PC-9 (cell line): ENCODE measurements at regions not wholly inside any gene's neighbourhood (a gene's known extent, or its start where the extent isn't known, plus 50 kb on each side); places are given as distances from the start of the nearest gene placed in this dataset.

Experiments used
- BruUV-seq: library from RNA; stranded (reverse); fragments of 400-500 nt; replicated peaks from 2 replicates; lab custom pipeline; 2021; lab: Mats Ljungman, UMichigan
- CTCF ChIA-PET: fragments of 300-600 bp; sonication (Branson Sonifier 250); formaldehyde crosslinking; loops from one replicate; lab custom pipeline; 2022; ENCODE audit warnings: antibody characterized with exemption; lab: Charles Lee
- POLR2A ChIA-PET: fragments of 300-600 bp; sonication (Branson Sonifier 250); formaldehyde crosslinking; loops from one replicate; lab custom pipeline; 2022; ENCODE audit warnings: antibody characterized with exemption; ENCODE audit not compliant: unreplicated experiment; lab: Charles Lee
- DNase-seq, 2 experiments: peaks; one replicate each; pipeline versions ENCODE4 v3.0.0 to v3.0.0-alpha.2; 2015 to 2022; ENCODE audit warnings: mixed read lengths in 1 of 2
- H2AFZ ChIP-seq: fragments of 200-600 bp; sonication (generic); 2 replicates; pipeline ENCODE4 v1.8.1; 2017; ENCODE audit warnings: antibody characterized with exemption
- H3F3A ChIP-seq: fragments of 200-600 bp; sonication (generic); 2 replicates; pipeline ENCODE4 v1.8.1; 2017; ENCODE audit warnings: antibody characterized with exemption, mild to moderate bottlenecking, low read depth; ENCODE audit not compliant: insufficient read depth
- H3K27ac ChIP-seq: fragments of 200-600 bp; sonication (generic); 2 replicates; pipeline ENCODE4 v1.6.1; 2016; ENCODE audit warnings: mixed run types
- H3K27me3 ChIP-seq: fragments of 200-600 bp; sonication (generic); 2 replicates; pipeline ENCODE4 v1.6.1; 2016; ENCODE audit warnings: low read depth, mixed run types; ENCODE audit not compliant: insufficient read depth
- H3K36me3 ChIP-seq: fragments of 200-600 bp; sonication (generic); 2 replicates; pipeline ENCODE4 v1.6.1; 2016; ENCODE audit warnings: low read depth, mixed run types
- H3K4me1 ChIP-seq: fragments of 200-600 bp; sonication (generic); replicated peaks from 2 replicates; pipeline ENCODE4 v1.6.1; 2016; ENCODE audit warnings: mixed run types; ENCODE audit not compliant: insufficient read depth
- H3K4me2 ChIP-seq: fragments of 200-600 bp; sonication (generic); 2 replicates; pipeline ENCODE4 v1.6.1; 2017; ENCODE audit warnings: mixed run types
- H3K4me3 ChIP-seq: fragments of 200-600 bp; sonication (generic); 2 replicates; pipeline ENCODE4 v1.6.1; 2016; ENCODE audit warnings: mixed run types
- H3K79me2 ChIP-seq: fragments of 200-600 bp; sonication (generic); 2 replicates; pipeline ENCODE4 v1.6.1; 2017; ENCODE audit warnings: low read depth, mixed run types
- H3K9me2 ChIP-seq: fragments of 200-600 bp; sonication (generic); 2 replicates; pipeline ENCODE4 v1.8.1; 2017; ENCODE audit warnings: mild to moderate bottlenecking; ENCODE audit not compliant: insufficient read depth
- H3K9me3 ChIP-seq: fragments of 200-600 bp; sonication (generic); 2 replicates; pipeline ENCODE4 v1.8.1; 2016; ENCODE audit warnings: low read depth; ENCODE audit not compliant: insufficient read depth
- H4K20me1 ChIP-seq: fragments of 200-600 bp; sonication (generic); 2 replicates; pipeline ENCODE4 v1.8.1; 2017; ENCODE audit not compliant: insufficient read depth
- EZH2 ChIP-seq: fragments of 200-600 bp; sonication (generic); IDR thresholded peaks from 2 replicates; pipeline ENCODE4 v1.8.0; 2017; ENCODE audit warnings: antibody characterized with exemption, low read depth
- intact Hi-C: fragments of 100-400 bp; cut with micrococcal nuclease; formaldehyde crosslinking; loops from one replicate; pipeline ENCODE4 v1.10.0; 2022; ENCODE audit not compliant: unreplicated experiment
- TF ChIP-seq, protein P1 (sequence below): fragments of 200-600 bp; sonication (generic); conservative IDR thresholded peaks from 2 replicates; pipeline ENCODE4 v1.6.1; 2017; ENCODE audit warnings: mixed run types, antibody characterized with exemption, mild to moderate bottlenecking, moderate library complexity

DNA sequence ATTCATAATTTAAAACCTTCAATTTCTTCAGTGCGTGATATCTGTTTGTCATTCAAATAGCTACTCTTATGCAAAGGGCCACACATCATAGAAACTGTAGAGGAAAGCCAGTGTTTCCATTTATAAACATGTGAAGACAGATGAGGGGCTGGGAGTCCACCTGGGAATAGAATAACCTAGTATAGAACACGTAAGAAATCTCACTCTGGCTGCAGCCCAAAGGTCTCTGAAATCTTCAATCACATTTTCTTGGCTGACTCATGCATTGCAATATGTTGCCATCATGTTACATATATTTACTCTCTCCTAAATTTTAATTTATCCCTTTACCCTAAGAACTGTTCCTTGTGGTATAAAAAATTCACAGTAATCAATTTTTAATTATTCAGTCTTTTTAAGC, 123.2 kb downstream of the ELOVL4 start:
- no TSS peak for BruUV-seq
- Histone ChIP-seq H3K9me3 (no peaks in the 10 kb centered on the region), H3K27me3 (no peaks in the 10 kb centered on the region), H2AFZ (no peak overlapping the region), H3K4me1 (no peaks in the 10 kb centered on the region), H4K20me1 (no peaks in the 10 kb centered on the region), H3F3A (no peaks in the 10 kb centered on the region), H3K27ac (no peak overlapping the region), H3K79me2 (no peaks in the 10 kb centered on the region), H3K4me3 (no peak overlapping the region), H3K9me2 (no peaks in the 10 kb centered on the region), H3K4me2 (no peak overlapping the region), H3K36me3 (no peaks in the 10 kb centered on the region)
- DNase-seq = no peak
- ChIA-PET CTCF (no interaction called here), POLR2A (interaction anchor here (0.6 kb wide), 1 partner anchor 1782 kb away, joined by 6 read pairs; no protein-coding TSS in a partner anchor)
- no peak for TF ChIP-seq EZH2
- intact Hi-C loops = no loop called here

DNA sequence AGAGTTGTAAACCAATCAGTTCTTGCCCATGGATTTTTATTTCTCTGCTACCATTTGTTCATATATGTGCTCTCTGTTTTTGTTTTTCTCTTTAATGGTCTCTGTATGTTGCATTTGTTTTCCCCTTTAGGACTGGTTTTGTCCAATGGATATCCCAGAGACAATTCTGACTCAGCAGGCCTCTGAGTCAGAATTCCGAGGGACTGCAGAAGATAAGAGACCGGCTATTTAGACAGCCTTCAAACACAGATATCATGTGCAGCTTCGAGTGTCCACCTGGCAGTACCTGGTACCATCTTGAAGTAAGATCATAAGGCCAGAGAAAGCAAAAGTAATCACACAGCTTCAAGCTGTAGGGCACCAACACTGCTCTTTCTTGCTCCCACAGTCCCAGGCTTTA, 125.5 kb downstream of the ELOVL4 start:
- Histone ChIP-seq H3K27me3 (no peaks in the 10 kb centered on the region), H3K79me2 (no peaks in the 10 kb centered on the region), H3K4me3 (no peak overlapping the region), H3F3A (no peaks in the 10 kb centered on the region), H3K27ac (no peak overlapping the region), H3K4me1 (no peaks in the 10 kb centered on the region), H4K20me1 (no peaks in the 10 kb centered on the region), H3K4me2 (no peak overlapping the region), H3K9me2 (no peaks in the 10 kb centered on the region), H3K9me3 (no peaks in the 10 kb centered on the region), H2AFZ (no peak overlapping the region), H3K36me3 (no peaks in the 10 kb centered on the region)
- intact Hi-C loops = no loop called here
- ChIA-PET POLR2A (interaction anchor here (0.6 kb wide), 1 partner anchor 117 kb away, joined by 7 read pairs; no protein-coding TSS in a partner anchor), CTCF (no interaction called here)
- TF ChIP-seq, protein P1, sequence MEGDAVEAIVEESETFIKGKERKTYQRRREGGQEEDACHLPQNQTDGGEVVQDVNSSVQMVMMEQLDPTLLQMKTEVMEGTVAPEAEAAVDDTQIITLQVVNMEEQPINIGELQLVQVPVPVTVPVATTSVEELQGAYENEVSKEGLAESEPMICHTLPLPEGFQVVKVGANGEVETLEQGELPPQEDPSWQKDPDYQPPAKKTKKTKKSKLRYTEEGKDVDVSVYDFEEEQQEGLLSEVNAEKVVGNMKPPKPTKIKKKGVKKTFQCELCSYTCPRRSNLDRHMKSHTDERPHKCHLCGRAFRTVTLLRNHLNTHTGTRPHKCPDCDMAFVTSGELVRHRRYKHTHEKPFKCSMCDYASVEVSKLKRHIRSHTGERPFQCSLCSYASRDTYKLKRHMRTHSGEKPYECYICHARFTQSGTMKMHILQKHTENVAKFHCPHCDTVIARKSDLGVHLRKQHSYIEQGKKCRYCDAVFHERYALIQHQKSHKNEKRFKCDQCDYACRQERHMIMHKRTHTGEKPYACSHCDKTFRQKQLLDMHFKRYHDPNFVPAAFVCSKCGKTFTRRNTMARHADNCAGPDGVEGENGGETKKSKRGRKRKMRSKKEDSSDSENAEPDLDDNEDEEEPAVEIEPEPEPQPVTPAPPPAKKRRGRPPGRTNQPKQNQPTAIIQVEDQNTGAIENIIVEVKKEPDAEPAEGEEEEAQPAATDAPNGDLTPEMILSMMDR = no peak
- no peak for TF ChIP-seq EZH2
- no peak for DNase-seq
- no TSS peak for BruUV-seq

DNA sequence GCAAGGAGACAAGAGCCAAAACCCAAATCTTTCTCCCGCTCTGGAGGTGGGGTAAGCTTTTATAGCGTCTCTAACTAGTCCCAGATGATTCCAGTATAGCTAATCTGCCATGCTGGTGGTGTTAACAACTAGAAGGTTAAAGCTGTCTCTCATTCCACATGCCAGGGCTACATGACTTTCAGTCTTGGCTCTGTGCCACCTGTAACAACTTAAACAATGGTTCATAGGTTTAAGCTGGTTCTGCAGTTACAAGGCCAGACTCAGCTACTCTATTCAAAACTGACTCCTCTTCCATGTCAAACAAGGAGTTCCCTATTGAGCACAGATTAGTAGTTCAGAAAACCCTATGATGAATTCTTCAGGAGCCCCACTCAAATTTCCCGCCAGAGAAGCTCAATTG, 128.9 kb downstream of the ELOVL4 start:
- intact Hi-C loops = loop anchor here (10.0 kb wide), 1 partner anchor 744 kb away; the partner anchor contains the start of gene PHIP
- no peak overlapping the region for H3K4me3 ChIP-seq
- H3K4me2 ChIP-seq = no peak overlapping the region
- H3K36me3 ChIP-seq = no peaks in the 10 kb centered on the region
- no peak for TF ChIP-seq EZH2
- TF ChIP-seq, protein P1 = no peak
- DNase-seq = no peak
- H3K4me1 ChIP-seq = no peaks in the 10 kb centered on the region
- H4K20me1 ChIP-seq = no peaks in the 10 kb centered on the region
- no peaks in the 10 kb centered on the region for H3K9me3 ChIP-seq
- POLR2A ChIA-PET = no interaction called here
- CTCF ChIA-PET = no interaction called here
- no peaks in the 10 kb centered on the region for H3F3A ChIP-seq
- no peaks in the 10 kb centered on the region for H3K27me3 ChIP-seq
- H3K9me2 ChIP-seq = no peaks in the 10 kb centered on the region
- no peak overlapping the region for H2AFZ ChIP-seq
- H3K79me2 ChIP-seq = no peaks in the 10 kb centered on the region
- no peak overlapping the region for H3K27ac ChIP-seq
- no TSS peak for BruUV-seq

DNA sequence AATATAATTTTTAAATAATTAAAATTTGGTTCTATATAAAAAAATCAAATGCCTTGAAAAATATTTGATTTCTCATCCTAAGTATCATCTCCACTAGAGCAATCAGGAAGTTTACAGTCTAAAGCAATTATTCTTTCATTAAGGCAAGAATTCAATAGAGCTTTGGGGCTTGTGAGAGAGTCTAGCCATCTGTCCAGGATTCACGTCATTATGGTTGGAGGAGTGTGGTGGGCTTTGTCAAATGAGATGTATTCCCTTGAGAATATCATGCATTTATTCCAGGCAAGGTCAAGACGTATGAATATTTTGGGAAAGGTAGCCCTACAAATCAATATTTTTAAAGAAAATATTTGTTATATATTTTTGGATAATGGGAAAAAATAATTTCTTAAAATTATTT, 132.4 kb downstream of the ELOVL4 start:
- Histone ChIP-seq H3K4me3 (no peak overlapping the region), H3K27me3 (no peaks in the 10 kb centered on the region), H3K4me1 (no peaks in the 10 kb centered on the region), H2AFZ (no peak overlapping the region), H3K4me2 (no peak overlapping the region), H3F3A (no peaks in the 10 kb centered on the region), H3K27ac (no peak overlapping the region), H4K20me1 (no peaks in the 10 kb centered on the region), H3K9me3 (no peaks in the 10 kb centered on the region), H3K79me2 (no peaks in the 10 kb centered on the region), H3K36me3 (no peaks in the 10 kb centered on the region), H3K9me2 (no peaks in the 10 kb centered on the region)
- no peak for DNase-seq
- intact Hi-C loops = loop anchor here (5.0 to 10.0 kb wide), 2 partner anchors 243 to 740 kb away; partner anchors contain the start of gene PHIP
- CTCF ChIA-PET = no interaction called here
- TF ChIP-seq EZH2 = no peak
- TF ChIP-seq, protein P1 = no peak
- BruUV-seq = no TSS peak
- POLR2A ChIA-PET = no interaction called here
